Kasumi-1 (cell line): ENCODE measurements at regions not wholly inside any gene's neighbourhood (a gene's known extent, or its start where the extent isn't known, plus 50 kb on each side); places are given as distances from the start of the nearest gene placed in this dataset.

ENCODE experiments used
- DNase-seq, 2 experiments: peaks; one replicate each; lab custom pipeline; 2025; lab: John Stamatoyannopoulos, UW

DNA sequence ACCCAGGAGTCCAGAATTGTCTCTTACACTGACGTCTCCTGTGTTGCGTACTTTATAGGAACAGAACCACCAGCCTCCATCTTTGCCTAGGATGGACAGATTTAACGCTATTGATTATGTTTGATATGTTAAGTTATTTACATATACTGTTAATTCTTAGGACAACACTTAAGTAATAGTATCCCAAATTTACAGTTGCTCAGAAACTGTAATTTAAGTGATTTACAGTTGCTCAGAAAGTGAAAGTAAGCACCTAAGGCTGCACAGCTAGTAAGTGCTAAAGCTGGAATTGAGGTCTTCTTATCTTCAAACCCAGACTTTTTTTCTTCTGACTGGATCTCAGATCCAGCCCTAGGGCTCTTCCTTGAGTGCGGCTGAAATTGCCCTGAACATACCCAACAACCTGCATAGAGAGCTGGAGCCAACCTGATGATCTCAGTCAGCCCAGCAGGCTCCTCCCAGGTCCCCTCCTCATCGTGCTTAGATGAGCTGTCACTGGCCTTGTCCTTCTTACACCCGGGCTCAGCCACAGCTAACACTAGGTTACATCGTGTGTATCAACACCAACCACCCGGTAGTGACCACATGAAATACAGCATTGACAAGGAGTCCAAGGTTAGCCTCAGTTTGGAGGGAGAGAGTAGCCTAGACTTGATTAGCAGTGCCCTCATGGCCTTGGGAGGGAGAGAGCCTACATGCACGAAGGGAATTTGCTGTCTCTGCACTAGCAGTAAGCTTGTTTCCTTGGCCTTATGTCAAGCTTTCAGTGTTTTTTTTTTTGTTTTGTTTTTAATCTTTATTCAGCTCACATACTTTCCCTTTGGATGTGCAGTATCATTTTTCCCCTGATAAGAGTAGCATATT, 111.1 kb upstream of the ARHGAP5 start:
- DNase-seq: no peak

DNA sequence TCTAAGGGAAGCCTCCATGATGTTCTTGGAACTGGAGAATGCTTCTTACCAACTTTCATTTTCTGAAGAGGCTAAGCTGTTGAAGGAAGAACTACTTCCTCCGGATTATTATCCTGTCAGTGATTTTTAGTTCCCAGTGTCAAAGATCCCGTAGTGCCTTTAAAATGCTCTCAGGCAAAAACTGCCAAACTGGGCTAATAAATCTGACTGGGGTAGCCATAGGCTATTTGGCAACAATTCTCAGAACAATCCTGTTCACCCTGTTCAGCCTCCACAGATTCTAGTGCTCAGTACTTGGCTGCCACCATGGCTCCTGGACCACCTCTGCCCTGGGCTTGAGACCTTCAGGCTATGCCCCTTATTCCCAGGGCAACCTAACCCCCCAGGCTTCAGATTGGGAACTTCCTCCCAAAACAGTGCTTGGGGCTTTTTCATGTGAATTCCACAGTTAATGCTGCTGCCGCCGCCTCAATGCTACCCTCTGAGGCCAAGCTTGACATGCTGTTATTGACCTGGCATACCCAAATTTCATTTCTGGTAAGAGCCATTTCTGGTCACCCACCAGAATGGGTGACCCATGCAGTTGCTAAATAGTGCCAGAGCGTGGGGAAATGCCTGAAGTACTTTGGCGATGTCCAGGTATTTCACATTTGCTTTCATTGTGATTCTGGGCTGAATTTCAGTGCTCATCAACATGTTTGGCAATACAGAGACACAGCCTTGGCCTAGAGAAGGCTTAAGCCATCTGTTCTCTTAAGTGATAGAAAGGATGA, 110.0 kb upstream of the ARHGAP5 start:
- no peak for DNase-seq

DNA sequence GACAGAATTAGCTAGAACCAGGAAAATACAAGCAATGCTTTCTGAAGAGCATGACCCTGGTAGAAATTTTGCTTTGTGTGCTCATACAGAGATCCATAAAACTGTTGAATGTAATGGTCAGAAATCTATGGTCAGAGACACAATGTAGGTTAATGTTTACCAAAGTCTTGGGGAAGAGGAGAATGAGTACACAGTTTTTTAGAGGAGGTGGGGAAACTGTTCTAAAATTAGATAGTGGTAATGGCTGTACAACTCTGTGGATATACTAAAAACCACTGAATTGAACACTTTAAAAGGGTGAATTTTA, 109.5 kb upstream of the ARHGAP5 start:
- no peak for DNase-seq

DNA sequence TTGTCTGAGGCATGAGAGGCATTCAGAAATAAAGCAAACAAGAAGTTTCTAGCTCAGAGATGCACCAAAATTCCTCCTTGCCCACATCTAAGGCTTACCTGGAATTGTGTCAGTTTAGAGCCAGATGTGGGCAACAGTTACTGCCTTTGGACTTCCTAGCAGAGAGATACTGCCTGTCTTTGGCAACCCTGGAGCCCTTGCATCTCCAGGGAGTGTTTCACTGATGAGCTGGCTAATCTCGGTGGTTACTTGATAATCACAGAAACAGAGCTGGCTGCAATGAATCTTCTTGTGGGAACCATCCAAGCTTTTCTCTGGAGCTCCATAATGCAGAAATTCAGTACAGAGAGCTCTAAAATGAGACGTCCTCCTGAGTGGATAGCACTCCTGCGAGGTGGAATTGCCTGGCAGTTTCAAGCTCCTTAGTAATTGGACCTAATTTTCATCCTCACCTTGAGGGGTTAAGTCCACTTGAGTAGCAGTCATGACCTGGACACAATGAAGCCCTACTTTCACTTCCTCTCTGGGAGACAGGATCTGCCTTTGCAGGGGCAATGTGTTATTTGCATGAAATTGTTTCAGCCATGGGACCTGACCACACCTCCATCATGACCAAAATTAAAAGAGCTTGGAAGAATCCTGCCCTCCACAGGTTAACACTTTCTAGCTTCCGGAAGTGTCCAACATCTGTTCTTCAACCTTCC, 108.8 kb upstream of the ARHGAP5 start:
- DNase-seq: no peak

DNA sequence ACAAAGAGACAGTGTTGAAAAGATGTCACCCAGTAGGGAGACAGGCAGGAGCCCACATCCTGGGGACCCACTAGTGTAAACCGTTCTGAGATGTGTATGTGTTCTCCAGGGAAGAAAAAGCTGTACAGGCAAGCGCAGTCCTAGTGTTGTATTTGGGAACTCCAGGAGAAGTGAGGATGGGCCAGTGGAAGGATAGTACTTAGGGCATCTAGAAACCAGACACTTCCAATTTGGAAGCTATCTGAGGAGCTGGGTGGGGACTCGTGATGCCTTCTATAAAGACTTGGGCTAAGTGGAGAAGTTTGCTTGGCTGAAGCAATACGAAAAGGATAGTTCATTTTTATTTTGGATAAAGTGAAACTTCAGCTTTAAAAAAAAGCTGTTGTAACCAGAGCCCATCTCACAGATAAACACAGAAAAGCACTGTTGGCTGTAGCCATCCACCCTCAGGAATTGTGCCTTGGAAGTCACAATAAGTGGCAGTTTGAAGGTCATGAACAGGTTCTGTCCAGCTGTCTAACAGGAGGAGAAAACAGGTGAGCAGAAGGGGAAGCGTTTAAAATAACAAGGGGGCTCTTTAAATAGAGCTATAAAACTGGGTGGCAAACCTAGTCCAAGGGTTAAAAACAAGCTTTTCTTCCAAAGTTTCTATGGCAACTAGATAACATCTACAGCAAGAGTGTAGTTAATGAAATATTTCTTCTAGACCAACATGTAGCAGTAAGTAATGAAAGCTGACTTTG, 108.0 kb upstream of the ARHGAP5 start:
- DNase-seq: no peak

DNA sequence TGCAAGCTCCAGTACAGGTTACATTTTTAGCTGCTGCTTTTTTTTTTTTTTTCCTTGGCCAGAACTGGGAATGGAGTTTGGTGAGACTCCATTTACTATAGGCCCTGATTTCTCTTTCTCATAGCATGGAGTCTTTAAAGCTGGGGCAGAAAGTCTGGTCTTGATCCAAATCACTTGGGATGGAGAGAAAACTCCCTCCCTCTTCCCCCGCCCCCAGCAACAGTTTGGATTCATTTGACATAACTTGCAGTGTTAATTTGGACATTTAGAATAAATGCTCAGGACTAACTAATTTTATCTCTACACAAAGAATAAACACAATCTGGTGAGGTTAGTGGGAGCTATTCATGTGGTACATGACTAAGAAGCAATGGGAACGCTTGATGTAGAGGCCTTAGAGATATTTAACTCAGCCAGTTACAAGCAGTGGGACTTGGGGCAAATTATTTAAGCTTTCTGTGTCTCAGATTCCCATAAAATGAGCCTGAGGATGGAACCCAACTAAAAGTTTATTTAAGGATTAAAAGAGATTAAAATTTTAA, 107.3 kb upstream of the ARHGAP5 start:
- DNase-seq: no peak

DNA sequence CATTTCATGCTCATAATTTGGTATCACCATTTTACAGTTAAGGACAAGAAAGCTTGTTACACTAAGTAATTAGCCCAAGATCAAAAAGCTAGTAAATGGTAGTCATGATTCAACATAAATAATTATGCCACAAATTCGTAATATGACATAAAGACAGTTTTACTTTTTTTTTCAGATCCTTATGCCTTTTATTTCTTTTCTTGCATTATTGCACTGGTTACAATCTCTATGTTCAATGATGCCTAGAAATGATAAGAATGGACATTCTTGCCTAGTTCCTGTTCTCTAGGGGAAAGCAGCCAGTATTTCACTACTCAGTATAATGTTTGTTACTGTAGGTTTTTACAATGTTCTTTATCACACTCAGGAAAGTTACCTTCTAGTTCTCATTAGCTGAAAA, 106.4 kb upstream of the ARHGAP5 start:
- DNase-seq: no peak

DNA sequence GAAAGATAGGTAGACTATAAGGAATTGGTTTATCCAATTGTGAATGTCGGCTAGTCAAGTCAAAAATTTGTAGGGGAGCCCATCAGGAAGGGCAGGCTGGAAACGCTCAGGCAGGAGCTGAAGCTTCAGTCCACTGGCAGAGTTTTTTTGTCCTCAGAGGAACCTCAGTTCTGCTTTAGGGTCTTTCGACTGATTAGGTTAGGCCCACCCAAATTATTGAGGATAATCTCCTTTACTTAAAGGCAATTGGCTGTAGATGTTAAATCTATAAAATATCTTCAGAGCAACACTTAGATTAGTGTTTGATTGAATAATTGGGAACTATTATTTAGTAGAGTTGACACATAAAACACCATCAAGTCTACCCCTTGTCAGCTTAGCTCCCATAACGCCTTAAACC, 105.5 kb upstream of the ARHGAP5 start:
- no peak for DNase-seq

DNA sequence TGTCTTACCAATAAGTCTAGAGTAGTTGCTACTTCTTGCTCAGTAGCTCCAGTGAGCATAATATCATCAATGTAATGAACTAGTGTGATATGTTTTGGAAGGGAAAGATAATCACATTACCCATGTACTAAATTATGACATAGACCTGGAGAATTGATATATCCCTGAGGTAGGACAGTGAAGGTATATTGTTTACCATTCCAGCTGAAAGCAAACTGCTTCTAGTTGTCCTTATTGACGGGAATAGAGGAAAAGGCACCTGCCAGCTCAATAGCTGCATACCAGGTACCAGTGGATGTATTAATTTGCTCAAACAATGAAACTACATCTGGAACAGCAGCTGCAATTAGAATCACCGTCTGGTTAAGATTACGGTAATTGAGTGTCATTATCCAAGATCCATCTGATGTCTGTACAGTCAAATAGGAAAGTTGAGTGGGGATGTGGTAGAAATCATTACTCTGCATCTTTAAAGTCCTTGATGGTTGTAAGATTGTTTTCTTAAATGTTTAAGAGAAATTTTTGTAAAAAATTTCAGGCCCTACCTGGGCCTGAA, 100.0 kb upstream of the ARHGAP5 start:
- no peak for DNase-seq

DNA sequence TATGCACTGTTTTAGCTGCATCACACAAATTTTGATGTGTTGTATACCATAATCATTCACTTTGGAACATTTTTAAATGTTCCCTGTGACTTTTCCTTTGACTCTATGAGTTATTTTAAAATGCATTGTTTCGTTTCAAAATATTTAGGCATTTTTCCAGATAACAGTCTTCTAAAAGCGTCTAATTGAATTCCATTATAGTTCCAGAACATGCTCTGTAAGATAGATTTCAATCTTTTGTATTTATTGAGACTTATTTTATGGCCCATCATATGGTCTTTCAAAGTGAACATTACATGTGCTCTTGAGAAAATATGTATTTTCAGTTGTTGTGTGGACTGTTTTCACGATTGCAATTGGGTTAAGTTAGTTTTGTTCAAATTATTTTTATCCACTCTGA, 98.7 kb upstream of the ARHGAP5 start:
- no peak for DNase-seq

DNA sequence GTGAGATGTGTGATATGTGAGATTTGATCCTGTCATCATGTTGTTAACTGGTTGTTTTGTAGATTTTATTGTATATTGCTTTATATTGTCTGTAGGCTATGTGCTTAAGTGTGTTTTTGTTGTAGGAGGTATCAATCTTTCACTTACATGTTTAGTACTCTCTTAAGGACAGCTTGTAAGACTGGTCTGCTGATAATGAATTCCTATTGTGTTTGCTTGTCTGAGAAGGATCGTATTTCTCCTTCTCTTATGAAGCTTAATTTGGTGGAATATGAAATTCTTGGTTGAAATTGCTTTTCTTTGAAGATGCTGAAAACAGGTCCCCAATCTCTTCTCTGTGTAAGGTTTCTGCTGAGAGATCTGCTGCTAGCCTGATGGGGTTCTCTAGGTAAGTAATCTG, 94.5 kb upstream of the ARHGAP5 start:
- DNase-seq: no peak

DNA sequence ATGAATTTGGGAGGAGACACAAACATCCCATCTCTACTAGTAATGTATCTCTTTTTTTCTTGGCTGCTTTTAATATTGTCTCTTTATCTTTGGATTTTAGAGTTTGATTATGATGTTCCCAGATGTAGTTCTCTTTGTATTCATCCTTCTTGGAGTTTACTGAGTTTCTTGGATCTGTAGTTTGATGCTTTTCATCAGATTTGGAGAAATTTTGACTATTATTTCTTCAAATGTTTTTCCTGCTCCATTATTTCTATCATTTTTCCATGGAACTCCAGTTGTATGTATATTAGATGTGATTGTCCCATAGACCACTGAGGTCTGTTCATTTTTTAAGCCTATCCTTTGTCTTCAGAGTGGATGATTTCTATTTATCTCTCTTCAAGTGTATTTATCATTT, 90.7 kb upstream of the ARHGAP5 start:
- no peak for DNase-seq

DNA sequence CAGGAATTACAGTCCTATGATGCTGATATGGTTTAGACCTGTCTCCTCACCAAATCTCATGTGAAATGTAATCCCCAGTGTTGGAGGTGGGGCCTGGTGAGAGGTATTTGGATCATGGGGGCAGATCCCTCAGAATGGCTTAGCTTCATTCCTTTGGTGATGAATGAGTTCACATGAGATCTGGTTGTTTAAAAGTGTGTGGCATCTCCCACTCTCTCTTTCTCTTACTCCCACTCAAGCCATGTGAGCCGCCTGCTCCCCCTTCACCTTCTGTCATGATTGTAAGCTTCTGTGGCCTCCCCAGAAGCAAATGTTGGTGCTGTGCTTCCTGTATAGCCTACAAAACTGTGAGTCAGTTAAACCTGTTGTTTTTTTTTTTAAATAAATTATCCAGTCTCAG, 89.4 kb upstream of the ARHGAP5 start:
- no peak for DNase-seq

DNA sequence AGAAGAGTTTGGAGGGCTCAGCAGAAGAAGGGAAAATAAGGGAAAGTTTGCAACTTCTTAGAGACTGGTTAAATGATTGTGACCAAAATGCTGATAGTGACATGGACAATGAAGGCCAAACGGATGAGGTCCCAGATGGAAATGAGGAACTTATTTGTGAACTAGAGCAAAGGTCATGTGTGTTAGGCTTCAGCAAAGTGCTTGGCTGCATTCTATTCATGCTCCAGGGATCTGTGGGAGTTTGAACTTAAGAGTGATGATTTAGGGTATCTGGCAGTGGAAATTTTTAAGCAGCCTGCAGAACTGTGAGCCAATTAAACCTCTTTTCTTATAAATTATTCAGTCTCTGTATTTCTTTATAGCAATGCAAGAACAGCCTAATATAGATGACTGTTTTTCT, 88.9 kb upstream of the ARHGAP5 start:
- DNase-seq: no peak

DNA sequence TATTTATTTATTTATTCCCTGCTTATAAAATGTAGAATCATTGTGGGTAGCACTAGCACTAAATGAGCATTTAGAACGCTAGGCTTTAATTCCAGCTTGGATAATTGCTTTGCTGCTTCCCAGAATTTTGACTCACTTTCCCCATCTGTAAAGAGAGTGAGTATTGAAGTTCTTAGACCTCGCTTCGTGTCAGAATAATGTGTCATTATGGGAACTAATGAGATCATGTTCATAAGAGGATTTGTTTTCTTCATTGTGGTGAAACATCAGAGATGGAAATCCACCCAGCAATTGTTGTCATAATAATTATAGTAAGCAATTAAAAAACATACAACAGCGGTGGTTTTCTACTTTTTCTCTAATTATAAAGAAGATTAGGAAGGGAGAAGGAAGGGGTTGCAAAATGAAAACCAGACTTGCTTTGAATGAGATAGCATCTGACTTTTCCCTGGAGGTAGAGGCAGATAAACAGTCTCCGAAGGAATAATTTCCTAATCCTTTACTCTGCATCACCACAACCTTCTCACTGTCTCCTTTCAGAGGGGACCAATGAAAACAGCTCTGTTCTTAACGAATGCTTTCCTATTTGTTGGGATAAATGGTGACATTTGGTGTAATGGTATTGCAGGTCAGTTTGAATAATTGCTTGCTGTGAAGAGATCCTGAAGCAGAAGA, 86.8 kb upstream of the ARHGAP5 start:
- no peak for DNase-seq

DNA sequence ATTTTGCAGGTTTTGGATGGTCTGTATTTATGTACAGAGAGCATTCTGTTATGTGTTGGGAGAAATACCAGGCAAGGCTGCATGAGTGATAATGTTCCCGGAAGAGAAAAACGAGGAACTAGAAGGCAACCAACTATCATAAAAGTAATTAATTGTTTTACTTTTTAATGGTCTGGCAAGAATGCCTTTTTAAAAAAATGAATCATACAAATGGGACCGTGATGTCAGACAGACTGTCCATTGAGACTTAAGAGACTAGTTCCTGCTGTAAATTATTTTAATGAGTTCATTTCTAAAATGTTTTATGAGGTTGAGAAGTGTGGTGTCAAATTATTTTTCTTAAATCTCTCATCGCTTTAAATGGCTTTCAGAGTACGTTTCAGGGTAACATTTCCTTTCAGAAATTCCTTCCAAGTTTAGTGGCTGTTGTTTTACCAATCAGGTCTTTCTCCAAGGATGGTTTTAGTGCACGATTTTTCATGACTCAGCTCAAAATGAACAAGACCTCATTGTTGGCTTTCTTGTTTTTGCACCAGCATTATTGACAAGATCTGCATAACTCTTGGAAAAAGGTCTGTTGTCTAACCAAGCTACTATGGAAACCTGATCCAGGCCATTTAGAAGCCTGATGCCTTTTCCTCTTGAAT, 86.1 kb upstream of the ARHGAP5 start:
- DNase-seq: no peak

DNA sequence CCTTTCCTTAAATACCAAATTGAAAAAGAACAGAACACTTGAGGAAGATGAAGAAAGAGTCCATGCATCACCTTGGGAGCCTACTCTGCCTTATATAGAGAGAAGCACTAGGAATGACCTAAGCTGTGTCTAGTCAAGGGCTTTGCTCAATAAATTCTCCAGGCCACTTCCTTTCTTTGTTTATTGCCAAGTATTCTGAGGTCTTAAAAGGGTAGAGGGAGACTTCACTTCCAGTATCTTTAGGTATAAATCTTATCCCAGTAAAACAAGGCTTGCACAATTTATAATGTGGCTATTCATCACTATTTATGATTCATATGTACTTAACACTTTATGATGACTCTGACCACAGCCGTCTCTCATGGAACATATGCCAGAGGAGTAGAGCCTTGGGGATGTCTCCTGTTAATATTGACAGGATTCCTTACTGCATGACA, 85.1 kb upstream of the ARHGAP5 start:
- no peak for DNase-seq

DNA sequence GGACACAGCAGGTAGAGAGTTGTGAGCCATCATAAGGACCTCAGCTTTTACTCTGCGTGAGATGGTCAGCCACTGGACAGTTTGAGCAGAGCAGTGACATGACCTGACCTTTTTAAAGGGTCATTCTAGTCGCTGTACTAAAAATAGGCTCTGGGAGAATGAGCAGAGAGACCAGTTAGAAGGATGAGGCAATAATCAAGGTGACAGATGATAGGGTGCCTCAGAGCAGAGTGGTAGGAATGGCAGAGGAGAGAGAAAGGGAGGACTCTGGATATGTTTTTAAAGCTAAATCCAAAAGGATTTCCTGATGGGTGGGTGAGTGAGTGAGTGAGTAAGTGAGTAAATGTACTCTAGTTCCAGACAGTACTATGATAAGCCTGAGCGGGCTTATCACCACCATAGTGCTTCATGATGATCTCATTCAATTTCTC, 83.6 kb upstream of the ARHGAP5 start:
- DNase-seq: no peak

DNA sequence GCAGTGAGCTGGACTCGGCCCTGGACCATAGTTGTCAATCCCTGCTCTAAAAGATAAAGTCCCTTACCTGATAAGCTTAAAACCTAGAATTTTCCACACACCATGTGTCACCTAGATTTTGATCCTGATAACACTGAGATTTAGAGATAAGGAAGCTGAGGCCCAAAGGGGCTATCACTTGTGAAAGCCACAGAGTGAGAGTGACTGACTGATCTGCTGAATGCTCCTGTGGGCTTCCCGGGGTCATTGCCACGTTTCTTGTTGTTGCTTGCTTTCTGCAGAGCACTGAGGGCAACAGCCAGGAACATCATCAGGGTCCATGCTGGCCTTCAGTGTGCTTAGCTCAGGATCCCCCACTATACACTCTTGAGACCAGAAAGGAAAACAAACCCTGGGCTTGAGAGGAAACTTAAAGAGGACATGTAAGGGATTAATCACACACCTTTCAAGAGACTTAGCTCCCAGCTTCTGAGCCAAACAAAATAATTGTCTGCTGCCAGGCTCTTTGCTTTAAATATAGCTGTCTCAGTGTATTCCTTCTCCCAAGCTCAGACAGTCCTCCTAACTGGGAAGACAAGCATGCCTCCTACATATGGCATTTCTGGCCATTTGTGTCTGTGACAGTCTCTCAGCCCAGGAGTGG, 82.6 kb upstream of the ARHGAP5 start:
- no peak for DNase-seq

DNA sequence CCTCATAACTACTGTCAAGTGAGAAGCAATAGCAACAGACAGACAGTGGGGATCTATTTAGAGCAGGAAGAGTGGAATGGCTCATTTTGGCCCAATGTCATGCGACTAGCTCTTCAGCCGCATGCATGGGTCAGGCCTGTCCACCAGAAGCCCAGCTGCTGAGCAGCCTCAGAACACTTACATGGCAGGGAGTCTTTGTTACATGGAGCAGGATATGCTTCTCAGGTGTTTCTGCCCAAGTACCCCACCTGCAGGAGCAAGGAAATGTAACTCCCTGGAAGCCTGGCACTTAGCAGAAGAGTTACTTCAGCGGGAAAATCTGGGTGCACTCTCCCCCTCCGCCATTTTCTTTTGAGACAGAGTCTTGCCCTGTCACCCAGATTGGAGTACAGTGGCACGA, 73.5 kb upstream of the ARHGAP5 start:
- DNase-seq: no peak
